IMR-90 (cell line): ENCODE measurements at regions not wholly inside any gene's neighbourhood (a gene's known extent, or its start where the extent isn't known, plus 50 kb on each side); places are given as distances from the start of the nearest gene placed in this dataset.

Source experiments
- BHLHE40 ChIP-seq: fragments of 150-350 bp; IDR thresholded peaks from 2 replicates; pipeline ENCODE4 v1.6.1; 2016; ENCODE audit warnings: mild to moderate bottlenecking, low read depth, low read length
- CEBPB ChIP-seq: IDR thresholded peaks from 2 replicates; pipeline ENCODE4 v1.6.1; 2012; ENCODE audit warnings: low read depth, low read length, improper control_type of control experiment
- CTCF ChIP-seq: conservative IDR thresholded peaks from 2 replicates; pipeline ENCODE4 v1.5.1; 2012; ENCODE audit warnings: mild to moderate bottlenecking, low read depth, low read length, improper control_type of control experiment
- MAFK ChIP-seq: IDR thresholded peaks from 2 replicates; pipeline ENCODE4 v1.6.1; 2012; ENCODE audit warnings: low read depth, low read length, improper control_type of control experiment
- MXI1 ChIP-seq: IDR thresholded peaks from 2 replicates; pipeline ENCODE4 v1.6.1; 2012; ENCODE audit warnings: low read depth, mild to moderate bottlenecking, low read length, moderate library complexity, borderline replicate concordance
- POLR2A ChIP-seq: IDR thresholded peaks from 2 replicates; pipeline ENCODE4 v1.6.1; 2012; ENCODE audit warnings: mild to moderate bottlenecking, low read depth, low read length
- RCOR1 ChIP-seq: IDR thresholded peaks from 2 replicates; pipeline ENCODE4 v1.6.1; 2012; ENCODE audit warnings: mild to moderate bottlenecking, low read length, improper control_type of control experiment; ENCODE audit not compliant: insufficient replicate concordance
- SMC3 ChIP-seq: fragments of 150-350 bp; IDR thresholded peaks from 2 replicates; pipeline ENCODE4 v1.6.1; 2016; ENCODE audit warnings: low read depth, mild to moderate bottlenecking, antibody characterized with exemption, low read length, moderate library complexity
- USF2 ChIP-seq: fragments of 150-350 bp; IDR thresholded peaks from 2 replicates; pipeline ENCODE4 v1.6.1; 2017; ENCODE audit warnings: mild to moderate bottlenecking, antibody characterized with exemption, low read length, low read depth
- TF ChIP-seq, protein P1 (sequence below): fragments of 150-350 bp; IDR thresholded peaks from 2 replicates; pipeline ENCODE4 v1.6.1; 2016; ENCODE audit warnings: low read depth, mild to moderate bottlenecking, low read length, moderate library complexity, borderline replicate concordance

GRCh38 chr9:118325757-118326156 lies 621.6 kb downstream of the TLR4 start:
- TF ChIP-seq CTCF, result no peak
- no peak for TF ChIP-seq POLR2A
- no peak for TF ChIP-seq RCOR1
- TF ChIP-seq MXI1, result no peak
- TF ChIP-seq USF2, result no peak
- no peak for TF ChIP-seq CEBPB
- no peak for TF ChIP-seq SMC3
- TF ChIP-seq, protein P1, sequence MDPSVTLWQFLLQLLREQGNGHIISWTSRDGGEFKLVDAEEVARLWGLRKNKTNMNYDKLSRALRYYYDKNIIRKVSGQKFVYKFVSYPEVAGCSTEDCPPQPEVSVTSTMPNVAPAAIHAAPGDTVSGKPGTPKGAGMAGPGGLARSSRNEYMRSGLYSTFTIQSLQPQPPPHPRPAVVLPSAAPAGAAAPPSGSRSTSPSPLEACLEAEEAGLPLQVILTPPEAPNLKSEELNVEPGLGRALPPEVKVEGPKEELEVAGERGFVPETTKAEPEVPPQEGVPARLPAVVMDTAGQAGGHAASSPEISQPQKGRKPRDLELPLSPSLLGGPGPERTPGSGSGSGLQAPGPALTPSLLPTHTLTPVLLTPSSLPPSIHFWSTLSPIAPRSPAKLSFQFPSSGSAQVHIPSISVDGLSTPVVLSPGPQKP, result no peak
- TF ChIP-seq MAFK, result no peak
- TF ChIP-seq BHLHE40, result no peak
